Activated CD4-positive, alpha-beta T cell treated with anti-CD3 and anti-CD28 coated beads, Interleukin-2, amount 10 ng/mL, durations not matched to agents 24 days and 14 days (primary cell): ENCODE measurements at regions not wholly inside any gene's neighbourhood (a gene's known extent, or its start where the extent isn't known, plus 50 kb on each side); places are given as distances from the start of the nearest gene placed in this dataset.

ENCODE experiments used
- DNase-seq: peaks from one replicate; pipeline ENCODE4 v3.0.0; 2022
- H3K27ac Mint-ChIP-seq: one replicate; pipeline ENCODE4 v1.8.0; 2022; ENCODE audit warnings: mild to moderate bottlenecking, mixed read lengths
- H3K27me3 Mint-ChIP-seq: one replicate; pipeline ENCODE4 v1.8.0; 2022; ENCODE audit warnings: mixed read lengths
- H3K36me3 Mint-ChIP-seq: one replicate; pipeline ENCODE4 v1.8.0; 2022; ENCODE audit warnings: low read depth, mild to moderate bottlenecking, mixed read lengths
- H3K4me1 Mint-ChIP-seq: one replicate; pipeline ENCODE4 v1.8.0; 2021; ENCODE audit warnings: mixed read lengths
- H3K4me3 Mint-ChIP-seq: one replicate; pipeline ENCODE4 v1.8.0; 2022; ENCODE audit warnings: mild to moderate bottlenecking, moderate library complexity, mixed read lengths
- H3K9me3 Mint-ChIP-seq: one replicate; pipeline ENCODE4 v1.8.0; 2021; ENCODE audit warnings: mixed read lengths
- intact Hi-C: fragments of 100-400 bp; cut with micrococcal nuclease; formaldehyde crosslinking; loops from one replicate; pipeline ENCODE4 v1.15.1; 2023

GRCh38 chr12:17204289-17205054 lies 598.5 kb upstream of the LMO3 start:
- no peaks in the 10 kb centered on the region for H3K4me1 Mint-ChIP-seq

DNA sequence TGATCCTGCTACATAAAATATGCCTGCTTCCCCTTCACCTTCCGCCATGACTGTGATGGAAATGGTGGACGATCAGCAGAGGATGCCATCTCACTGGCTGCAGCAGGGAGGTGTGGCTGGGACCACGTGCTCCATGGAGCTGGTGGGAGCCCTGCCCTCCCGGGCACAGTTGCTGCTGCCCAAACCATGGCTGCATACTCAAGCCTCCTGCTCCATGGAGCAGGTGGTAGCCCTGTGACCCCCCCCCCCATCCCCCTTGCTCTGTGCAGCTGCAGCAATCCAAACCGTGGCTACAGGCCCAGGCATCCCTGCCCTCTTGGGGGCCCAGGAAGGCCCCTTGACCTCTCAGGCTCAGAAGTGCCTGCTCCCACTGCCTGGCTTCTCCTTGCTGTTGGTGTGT lies 597.5 kb upstream of the LMO3 start:
- H3K27ac Mint-ChIP-seq = no peak overlapping the region
- no peak for DNase-seq
- intact Hi-C loops = no loop called here
- no peaks in the 10 kb centered on the region for H3K4me1 Mint-ChIP-seq
- no peaks in the 10 kb centered on the region for H3K9me3 Mint-ChIP-seq
- H3K4me3 Mint-ChIP-seq = no peak overlapping the region
- H3K36me3 Mint-ChIP-seq = no peaks in the 10 kb centered on the region
- H3K27me3 Mint-ChIP-seq = no peaks in the 10 kb centered on the region

More at GRCh38 chr12:17204289-17205054, 598.5 kb upstream of the LMO3 start:
- no peak for DNase-seq
- Mint-ChIP-seq H3K27ac (no peak overlapping the region), H3K4me3 (no peak overlapping the region), H3K27me3 (no peaks in the 10 kb centered on the region), H3K9me3 (no peaks in the 10 kb centered on the region), H3K36me3 (no peaks in the 10 kb centered on the region)
- intact Hi-C loops = no loop called here

DNA sequence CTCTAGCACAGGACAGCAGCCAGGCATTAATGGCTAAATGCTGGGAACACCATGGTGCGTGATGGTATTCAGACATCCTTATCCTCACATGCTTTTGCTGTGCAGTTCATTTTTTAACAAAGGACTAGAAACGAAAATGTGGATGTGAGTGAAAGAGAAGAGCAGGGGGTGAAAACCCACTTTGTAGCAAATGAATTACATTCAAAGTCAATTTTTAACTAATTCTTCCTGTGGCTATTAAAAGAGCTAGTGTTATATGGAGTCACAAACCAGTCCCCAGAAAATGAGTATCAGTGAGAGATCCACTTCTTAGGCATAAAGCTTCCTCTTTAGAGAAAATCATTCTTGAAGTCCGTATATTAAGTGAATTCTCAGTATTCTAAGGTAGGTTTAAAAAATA lies 592.0 kb upstream of the LMO3 start:
- Mint-ChIP-seq H3K4me1 (no peaks in the 10 kb centered on the region), H3K4me3 (no peak overlapping the region), H3K36me3 (no peaks in the 10 kb centered on the region), H3K27me3 (no peaks in the 10 kb centered on the region), H3K9me3 (no peaks in the 10 kb centered on the region), H3K27ac (no peak overlapping the region)
- intact Hi-C loops = no loop called here
- no peak for DNase-seq

GRCh38 chr12:17192721-17193120 lies 586.8 kb upstream of the LMO3 start:
- no peak for DNase-seq
- intact Hi-C loops = no loop called here
- H3K9me3 Mint-ChIP-seq = no peaks in the 10 kb centered on the region
- H3K36me3 Mint-ChIP-seq = no peaks in the 10 kb centered on the region
- no peaks in the 10 kb centered on the region for H3K4me1 Mint-ChIP-seq
- H3K27me3 Mint-ChIP-seq = no peaks in the 10 kb centered on the region
- no peak overlapping the region for H3K4me3 Mint-ChIP-seq
- H3K27ac Mint-ChIP-seq = no peak overlapping the region

GRCh38 chr12:17169726-17170471 lies 563.9 kb upstream of the LMO3 start:
- Mint-ChIP-seq H3K27ac (no peak overlapping the region), H3K4me3 (no peak overlapping the region), H3K36me3 (no peaks in the 10 kb centered on the region), H3K9me3 (peaks cover 4% of the 10 kb centered on the region), H3K27me3 (no peaks in the 10 kb centered on the region), H3K4me1 (no peaks in the 10 kb centered on the region)
- intact Hi-C loops = no loop called here
- no peak for DNase-seq

GRCh38 chr12:17159506-17160300 lies 553.7 kb upstream of the LMO3 start:
- Mint-ChIP-seq H3K36me3 (no peaks in the 10 kb centered on the region), H3K4me1 (no peaks in the 10 kb centered on the region), H3K4me3 (no peak overlapping the region), H3K9me3 (peaks cover 6% of the 10 kb centered on the region), H3K27ac (no peak overlapping the region), H3K27me3 (no peaks in the 10 kb centered on the region)
- intact Hi-C loops = no loop called here
- no peak for DNase-seq

GRCh38 chr12:17158201-17158600 lies 552.2 kb upstream of the LMO3 start:
- Mint-ChIP-seq H3K4me3 (no peak overlapping the region), H3K27me3 (no peaks in the 10 kb centered on the region), H3K4me1 (no peaks in the 10 kb centered on the region), H3K27ac (no peak overlapping the region), H3K9me3 (peaks cover 8% of the 10 kb centered on the region), H3K36me3 (no peaks in the 10 kb centered on the region)
- intact Hi-C loops = no loop called here
- no peak for DNase-seq

DNA sequence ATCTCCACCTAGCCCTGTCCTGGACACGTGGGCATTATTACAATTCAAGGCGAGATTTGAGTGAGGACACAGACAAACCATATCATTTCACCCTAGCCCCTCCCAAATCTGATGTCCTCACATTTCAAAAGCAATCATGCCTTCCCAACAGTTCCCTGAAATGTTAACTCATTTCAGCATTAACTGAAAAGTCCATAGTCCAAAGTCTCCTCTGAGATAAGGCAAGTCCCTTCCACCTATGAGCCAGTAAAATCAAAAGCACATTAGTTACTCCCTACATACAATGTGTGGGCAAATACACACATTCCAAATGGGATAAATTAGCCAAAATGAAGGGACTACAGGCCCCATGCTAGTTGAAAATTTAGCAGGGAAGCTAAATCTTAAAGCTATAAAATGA lies 546.0 kb upstream of the LMO3 start:
- DNase-seq = no peak
- no peaks in the 10 kb centered on the region for H3K4me1 Mint-ChIP-seq
- no peak overlapping the region for H3K27ac Mint-ChIP-seq
- H3K4me3 Mint-ChIP-seq = no peak overlapping the region
- intact Hi-C loops = no loop called here
- H3K9me3 Mint-ChIP-seq = peaks cover 15% of the 10 kb centered on the region
- H3K27me3 Mint-ChIP-seq = no peaks in the 10 kb centered on the region
- H3K36me3 Mint-ChIP-seq = no peaks in the 10 kb centered on the region

- no peak for DNase-seq
- H3K36me3 Mint-ChIP-seq = no peaks in the 10 kb centered on the region
- no peaks in the 10 kb centered on the region for H3K27me3 Mint-ChIP-seq
- intact Hi-C loops = no loop called here
- H3K4me3 Mint-ChIP-seq = no peak overlapping the region
- no peaks in the 10 kb centered on the region for H3K4me1 Mint-ChIP-seq
- no peak overlapping the region for H3K27ac Mint-ChIP-seq
- H3K9me3 Mint-ChIP-seq = peaks cover 10% of the 10 kb centered on the region
These were observed 542.7 kb upstream of the LMO3 start for GRCh38 chr12:17148706-17149105.

GRCh38 chr12:17142856-17143255 lies 536.9 kb upstream of the LMO3 start:
- intact Hi-C loops = no loop called here
- H3K4me3 Mint-ChIP-seq = no peak overlapping the region

GRCh38 chr12:17139931-17140330 lies 534.0 kb upstream of the LMO3 start:
- Mint-ChIP-seq H3K27me3 (no peaks in the 10 kb centered on the region), H3K27ac (no peak overlapping the region), H3K4me3 (no peak overlapping the region), H3K4me1 (no peaks in the 10 kb centered on the region), H3K9me3 (no peaks in the 10 kb centered on the region), H3K36me3 (no peaks in the 10 kb centered on the region)
- intact Hi-C loops = no loop called here
- no peak for DNase-seq

More at GRCh38 chr12:17142856-17143255, 536.9 kb upstream of the LMO3 start:
- DNase-seq = no peak
- no peaks in the 10 kb centered on the region for H3K9me3 Mint-ChIP-seq
- H3K36me3 Mint-ChIP-seq = no peaks in the 10 kb centered on the region
- H3K4me1 Mint-ChIP-seq = no peaks in the 10 kb centered on the region
- H3K27ac Mint-ChIP-seq = no peak overlapping the region
- H3K27me3 Mint-ChIP-seq = no peaks in the 10 kb centered on the region

DNA sequence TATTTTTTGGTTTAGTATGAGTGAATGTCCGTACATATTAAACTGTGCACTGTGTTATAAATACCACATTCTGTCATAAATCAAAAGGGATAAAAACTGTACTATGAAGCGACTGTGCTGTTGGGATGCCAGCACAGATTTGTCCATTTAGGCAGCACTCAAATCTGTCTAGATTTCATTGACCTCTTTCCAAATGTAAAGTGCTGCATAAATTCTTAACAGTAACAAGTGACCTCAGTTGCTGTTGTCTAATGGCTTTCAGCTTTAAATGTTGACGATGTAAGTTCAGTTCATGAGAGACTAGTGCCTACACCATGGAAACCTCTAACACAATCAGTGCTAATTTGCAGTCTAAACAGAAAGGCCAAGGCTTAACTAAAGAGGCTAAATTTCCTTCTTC lies 531.4 kb upstream of the LMO3 start:
- no peaks in the 10 kb centered on the region for H3K4me1 Mint-ChIP-seq

GRCh38 chr12:17134315-17134714 lies 528.4 kb upstream of the LMO3 start:
- DNase-seq = no peak
- no peaks in the 10 kb centered on the region for H3K27me3 Mint-ChIP-seq
- intact Hi-C loops = no loop called here
- no peaks in the 10 kb centered on the region for H3K4me1 Mint-ChIP-seq
- no peaks in the 10 kb centered on the region for H3K36me3 Mint-ChIP-seq
- H3K9me3 Mint-ChIP-seq = no peaks in the 10 kb centered on the region
- no peak overlapping the region for H3K27ac Mint-ChIP-seq
- no peak overlapping the region for H3K4me3 Mint-ChIP-seq

More for the DNA sequence above, 531.4 kb upstream of the LMO3 start:
- H3K27me3 Mint-ChIP-seq = no peaks in the 10 kb centered on the region
- intact Hi-C loops = no loop called here
- DNase-seq = no peak
- H3K27ac Mint-ChIP-seq = no peak overlapping the region
- no peak overlapping the region for H3K4me3 Mint-ChIP-seq
- H3K9me3 Mint-ChIP-seq = no peaks in the 10 kb centered on the region
- no peaks in the 10 kb centered on the region for H3K36me3 Mint-ChIP-seq

- Mint-ChIP-seq H3K27me3 (no peaks in the 10 kb centered on the region), H3K9me3 (no peaks in the 10 kb centered on the region), H3K36me3 (no peaks in the 10 kb centered on the region), H3K4me3 (no peak overlapping the region), H3K4me1 (no peaks in the 10 kb centered on the region), H3K27ac (no peak overlapping the region)
- no peak for DNase-seq
- intact Hi-C loops = no loop called here
These were observed 526.4 kb upstream of the LMO3 start for GRCh38 chr12:17132336-17132735.
